Epithelial cell of esophagus (primary cell): ENCODE measurements at regions not wholly inside any gene's neighbourhood (a gene's known extent, or its start where the extent isn't known, plus 50 kb on each side); places are given as distances from the start of the nearest gene placed in this dataset.

ENCODE experiments used
- DNase-seq: peaks from one replicate; pipeline ENCODE4 v3.0.0; 2010; ENCODE audit warnings: low read depth
- H3K4me3 ChIP-seq: 2 replicates; pipeline ENCODE4 v1.5.1; 2011; ENCODE audit warnings: mild to moderate bottlenecking, low read length, control low read depth
- TF ChIP-seq, protein P1 (sequence below): IDR thresholded peaks from 2 replicates; pipeline ENCODE4 v1.5.1; 2011; ENCODE audit warnings: low read depth, mild to moderate bottlenecking, low read length, control low read depth, inconsistent platforms; ENCODE audit not compliant: insufficient read depth; ENCODE audit errors: missing control alignments

GRCh38 chr22:27051407-27051806 is 394.0 kb downstream of the MIAT start:
- no peak for DNase-seq
- TF ChIP-seq, protein P1, sequence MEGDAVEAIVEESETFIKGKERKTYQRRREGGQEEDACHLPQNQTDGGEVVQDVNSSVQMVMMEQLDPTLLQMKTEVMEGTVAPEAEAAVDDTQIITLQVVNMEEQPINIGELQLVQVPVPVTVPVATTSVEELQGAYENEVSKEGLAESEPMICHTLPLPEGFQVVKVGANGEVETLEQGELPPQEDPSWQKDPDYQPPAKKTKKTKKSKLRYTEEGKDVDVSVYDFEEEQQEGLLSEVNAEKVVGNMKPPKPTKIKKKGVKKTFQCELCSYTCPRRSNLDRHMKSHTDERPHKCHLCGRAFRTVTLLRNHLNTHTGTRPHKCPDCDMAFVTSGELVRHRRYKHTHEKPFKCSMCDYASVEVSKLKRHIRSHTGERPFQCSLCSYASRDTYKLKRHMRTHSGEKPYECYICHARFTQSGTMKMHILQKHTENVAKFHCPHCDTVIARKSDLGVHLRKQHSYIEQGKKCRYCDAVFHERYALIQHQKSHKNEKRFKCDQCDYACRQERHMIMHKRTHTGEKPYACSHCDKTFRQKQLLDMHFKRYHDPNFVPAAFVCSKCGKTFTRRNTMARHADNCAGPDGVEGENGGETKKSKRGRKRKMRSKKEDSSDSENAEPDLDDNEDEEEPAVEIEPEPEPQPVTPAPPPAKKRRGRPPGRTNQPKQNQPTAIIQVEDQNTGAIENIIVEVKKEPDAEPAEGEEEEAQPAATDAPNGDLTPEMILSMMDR = no peak
- no peak overlapping the region for H3K4me3 ChIP-seq

DNA sequence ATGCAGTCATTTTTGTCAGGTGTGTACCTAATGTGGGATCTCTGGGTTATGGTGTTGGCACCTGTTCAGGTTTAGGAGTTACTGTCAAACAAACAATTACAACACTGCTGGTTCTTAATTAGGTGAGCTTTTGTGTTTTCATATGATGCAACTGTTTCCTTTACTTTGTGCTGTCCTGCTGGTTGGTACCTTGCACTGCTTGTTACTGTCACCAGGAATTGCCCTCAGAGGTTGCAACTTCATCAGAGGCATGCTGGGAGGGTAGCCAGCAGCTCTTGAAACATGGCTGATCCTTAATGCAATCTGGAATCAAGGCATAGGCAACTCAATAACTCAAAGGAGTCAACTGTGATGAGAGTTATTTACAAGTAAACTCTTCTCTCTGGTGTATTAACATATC is 400.3 kb downstream of the MIAT start:
- no peak for DNase-seq
- TF ChIP-seq, protein P1 = no peak
- H3K4me3 ChIP-seq = no peak overlapping the region

GRCh38 chr22:27060190-27060589 is 402.8 kb downstream of the MIAT start:
- TF ChIP-seq, protein P1 = no peak
- no peak overlapping the region for H3K4me3 ChIP-seq
- DNase-seq = no peak

DNA sequence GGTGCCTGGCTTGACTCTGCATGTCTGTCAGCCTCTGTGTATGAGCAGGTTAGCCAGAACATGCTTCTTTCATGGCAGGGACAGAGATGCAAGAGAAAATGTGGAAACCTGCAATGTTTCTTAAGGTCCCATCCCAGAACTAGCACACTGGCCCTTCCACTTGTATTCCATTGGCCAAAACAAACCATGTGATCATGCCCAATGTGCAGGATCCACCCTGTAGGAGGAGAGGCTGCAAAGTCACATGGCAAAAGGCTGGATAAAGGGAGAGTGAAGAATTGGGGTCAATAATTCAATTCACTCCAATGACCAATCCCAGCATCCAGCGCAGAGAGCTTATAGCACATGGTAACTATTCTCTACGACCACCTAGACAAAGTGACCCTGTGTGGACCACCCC is 405.5 kb downstream of the MIAT start:
- TF ChIP-seq, protein P1 = no peak
- no peak for DNase-seq
- no peak overlapping the region for H3K4me3 ChIP-seq

GRCh38 chr22:27063406-27063805 is 406.0 kb downstream of the MIAT start:
- TF ChIP-seq, protein P1 = no peak
- H3K4me3 ChIP-seq = no peak overlapping the region
- DNase-seq = no peak

GRCh38 chr22:27063841-27064240 is 406.5 kb downstream of the MIAT start:
- TF ChIP-seq, protein P1 = no peak
- no peak overlapping the region for H3K4me3 ChIP-seq
- no peak for DNase-seq

DNA sequence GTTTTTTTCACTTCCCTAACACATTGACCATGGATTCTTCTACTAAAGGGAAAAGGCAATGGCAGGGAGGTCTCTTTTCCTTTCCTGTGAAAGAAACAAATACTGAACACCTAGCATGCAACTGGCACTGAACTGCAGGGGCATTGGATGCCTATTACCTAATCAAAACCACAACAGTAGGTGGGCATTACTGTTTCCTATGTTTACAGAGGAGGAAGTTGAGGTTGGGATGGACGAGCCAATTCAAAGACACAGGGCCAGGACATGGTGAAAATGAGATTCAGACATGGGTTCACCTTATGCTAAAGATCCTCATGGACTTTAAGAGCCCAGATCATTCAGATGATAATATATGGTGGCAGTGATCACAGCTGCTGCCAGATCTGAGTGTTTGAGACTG is 407.0 kb downstream of the MIAT start:
- no peak for DNase-seq
- TF ChIP-seq, protein P1 = no peak
- no peak overlapping the region for H3K4me3 ChIP-seq
